GM19468 (cell line): ENCODE measurements at regions not wholly inside any gene's neighbourhood (a gene's known extent, or its start where the extent isn't known, plus 50 kb on each side); places are given as distances from the start of the nearest gene placed in this dataset.
"Not testable (repeated sequence)": the region's sequence is repeated elsewhere in the genome, so short reads cannot be mapped to it uniquely, and the experiment has no call there.

Source experiments
- ATAC-seq: cut with Tn5 transposase; IDR thresholded peaks from one replicate; pipeline ENCODE4 v1.9.1; 2021; ENCODE audit warnings: mild to moderate bottlenecking, moderate library complexity, moderate number of reproducible peaks; ENCODE audit not compliant: unreplicated experiment; ENCODE audit errors: extremely low read depth

GRCh38 chr4:173735049-173735448 is 205.0 kb upstream of the HAND2 start:
- no peak for ATAC-seq

DNA sequence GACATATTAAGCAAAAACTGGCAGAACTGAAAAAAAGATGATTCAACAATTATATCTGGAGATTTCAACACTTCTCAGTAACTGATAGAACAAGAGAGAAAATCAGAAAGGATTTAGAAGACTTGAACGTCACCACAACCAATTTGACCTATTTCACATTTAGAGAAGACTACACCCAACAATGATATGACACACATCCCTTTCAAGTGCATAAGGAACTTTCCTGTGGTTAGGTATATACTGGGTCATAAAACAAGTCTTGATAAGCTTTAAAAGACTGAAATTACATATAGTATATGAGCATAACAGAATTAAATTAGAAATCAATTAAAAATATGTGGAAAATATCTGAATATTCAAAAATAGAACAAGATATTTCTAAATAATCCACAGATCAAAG is 201.2 kb upstream of the HAND2 start:
- ATAC-seq = no peak

DNA sequence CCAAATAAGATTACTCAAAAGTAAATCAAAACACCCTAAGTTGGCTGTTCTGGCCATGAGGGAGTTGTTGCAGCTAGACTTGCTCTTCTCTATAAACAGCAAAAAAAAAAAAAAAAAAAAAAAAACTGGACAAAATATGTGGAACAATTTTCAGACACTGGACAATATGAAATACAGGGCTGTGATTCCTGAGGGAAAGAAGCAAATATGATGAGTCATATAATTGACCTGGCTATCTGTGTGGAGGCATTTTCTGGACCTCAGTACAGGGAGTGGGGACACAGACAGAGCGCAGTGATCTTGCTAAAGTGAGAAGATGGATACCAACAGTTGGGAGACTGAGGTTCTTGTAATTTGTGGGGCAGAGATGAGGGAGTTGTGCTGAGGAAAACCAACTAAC is 192.0 kb upstream of the HAND2 start:
- ATAC-seq = no peak

- ATAC-seq = not testable (repeated sequence)
Observed at GRCh38 chr4:173718504-173718903, 188.5 kb upstream of the HAND2 start.

GRCh38 chr4:173717581-173717980 is 187.6 kb upstream of the HAND2 start:
- ATAC-seq = no peak

- no peak for ATAC-seq
Observed at GRCh38 chr4:173714456-173714855, 184.4 kb upstream of the HAND2 start.

GRCh38 chr4:173713026-173713425 is 183.0 kb upstream of the HAND2 start:
- ATAC-seq = no peak

DNA sequence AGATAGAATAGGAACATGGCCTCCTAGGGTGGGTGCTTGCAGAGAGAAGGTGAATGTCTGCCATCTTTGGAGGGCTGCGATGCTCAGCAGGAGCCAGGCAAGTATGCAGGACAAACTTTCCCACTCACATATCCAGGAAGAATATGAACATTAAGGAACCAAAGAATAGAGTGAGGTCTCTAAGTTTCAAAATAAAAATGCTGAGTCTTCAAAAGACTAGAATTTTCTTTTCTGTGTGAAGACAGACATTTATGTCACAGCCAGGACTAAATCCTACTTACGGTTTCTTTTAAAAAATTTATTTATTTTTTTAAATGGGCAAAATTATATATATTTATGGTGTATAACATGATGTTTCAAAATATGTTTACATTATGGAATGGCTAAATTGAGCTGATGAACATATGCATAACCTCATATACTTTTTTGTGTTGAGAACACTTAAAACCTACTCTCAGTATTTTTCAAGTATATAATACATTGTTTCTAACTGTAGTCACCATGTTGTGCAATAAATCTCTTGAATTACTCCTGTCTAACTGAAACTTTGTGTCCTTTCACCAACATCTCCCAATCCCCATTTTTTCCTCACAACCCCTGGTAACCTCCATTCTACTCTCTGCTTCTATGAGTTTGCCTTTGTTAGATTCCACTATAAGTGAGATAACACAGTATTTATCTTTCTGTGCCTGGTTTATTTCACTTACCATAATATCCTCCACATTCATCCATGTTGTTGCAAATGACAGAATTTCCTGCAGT is 177.8 kb upstream of the HAND2 start:
- no peak for ATAC-seq

DNA sequence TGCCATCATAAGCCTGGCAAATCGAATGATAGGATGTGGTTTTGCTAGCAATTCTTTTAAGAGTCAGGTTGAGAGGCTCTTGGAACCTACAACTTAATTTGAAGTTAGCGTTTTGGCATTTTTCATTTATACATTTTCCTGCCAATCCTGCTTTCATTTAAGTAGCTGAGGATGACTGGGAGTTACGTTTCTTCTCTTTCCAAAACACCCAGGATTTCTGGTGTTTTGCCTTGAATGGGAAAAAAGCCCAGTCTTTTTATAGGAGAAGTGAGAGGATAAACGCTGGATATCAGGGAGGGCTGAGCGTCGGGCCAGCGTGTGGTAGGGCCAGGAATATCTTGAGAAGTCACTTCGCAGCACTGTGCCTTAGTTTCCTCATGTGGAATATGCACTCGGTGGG is 174.2 kb upstream of the HAND2 start:
- no peak for ATAC-seq

DNA sequence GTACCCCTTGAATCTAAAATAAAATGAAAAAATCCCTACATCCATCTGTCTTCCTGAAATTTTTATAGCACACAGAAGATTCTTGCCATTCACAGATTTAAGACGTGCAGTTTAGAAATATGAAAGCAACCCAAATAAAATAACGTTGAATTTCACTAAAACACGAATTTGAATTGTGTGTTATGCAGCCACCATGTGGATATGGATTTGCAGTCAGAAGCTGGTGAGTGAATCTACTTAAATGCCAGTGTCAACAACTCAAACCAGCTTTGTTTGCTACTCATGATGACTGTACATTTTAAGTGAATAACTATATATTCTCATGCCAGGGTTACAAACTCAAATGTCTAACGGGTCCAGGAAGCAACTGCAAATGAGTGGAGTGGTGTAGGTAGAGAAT is 173.0 kb upstream of the HAND2 start:
- no peak for ATAC-seq

GRCh38 chr4:173700650-173701049 is 170.6 kb upstream of the HAND2 start:
- no peak for ATAC-seq

GRCh38 chr4:173699841-173700475 is 169.9 kb upstream of the HAND2 start:
- ATAC-seq = no peak

DNA sequence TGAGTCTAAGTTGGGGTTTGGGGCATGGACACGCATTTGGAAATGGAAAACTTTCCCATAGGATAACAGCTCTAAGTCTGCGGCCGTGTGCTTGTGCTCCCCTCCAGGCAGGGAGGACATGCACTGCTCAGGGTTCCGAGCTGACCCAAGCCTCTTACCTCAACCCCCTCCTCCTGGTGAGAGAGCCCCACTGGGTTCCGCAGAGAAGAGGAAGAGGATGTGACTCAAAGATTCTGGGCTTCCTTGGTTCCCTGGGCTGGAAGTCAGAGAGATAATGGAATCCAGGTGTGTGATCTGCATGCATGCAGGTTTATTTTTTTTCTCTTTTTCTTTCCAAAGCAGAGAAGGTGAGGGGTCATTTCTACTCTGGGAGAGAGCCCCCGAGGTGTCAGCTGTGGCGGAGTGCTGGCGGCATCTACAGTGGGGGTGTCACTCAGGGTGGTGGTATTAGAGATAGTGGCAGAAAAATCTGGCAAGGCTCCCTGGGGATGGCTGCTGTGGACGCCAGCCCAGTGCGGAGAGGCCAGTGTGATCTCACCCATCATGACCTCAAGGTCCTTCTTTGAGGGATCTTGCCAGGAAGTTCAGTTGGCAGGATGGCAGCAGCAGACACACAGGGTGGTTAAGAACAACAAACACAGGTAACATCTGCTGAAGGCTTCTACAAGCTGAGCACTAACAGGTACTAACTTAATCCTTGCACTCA is 168.7 kb upstream of the HAND2 start:
- no peak for ATAC-seq

DNA sequence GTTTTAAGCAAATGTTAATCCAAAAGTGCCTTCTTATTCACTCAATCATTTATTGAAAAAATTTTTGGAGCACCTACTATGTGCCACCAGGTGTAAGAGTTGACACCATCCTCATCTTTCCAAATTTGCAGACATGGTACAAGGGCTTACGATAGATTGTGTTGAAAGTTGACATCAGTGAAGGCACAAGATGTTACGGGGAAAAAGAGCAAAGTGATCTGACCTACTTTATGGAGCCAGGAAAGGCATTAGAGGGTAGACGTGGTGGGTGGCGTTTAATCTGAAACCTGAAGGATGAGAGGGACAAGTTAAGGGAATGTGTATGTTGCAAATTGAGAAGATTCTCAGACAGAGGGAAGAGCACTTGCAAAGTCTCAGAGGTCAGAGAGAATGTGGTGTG is 167.8 kb upstream of the HAND2 start:
- no peak for ATAC-seq

DNA sequence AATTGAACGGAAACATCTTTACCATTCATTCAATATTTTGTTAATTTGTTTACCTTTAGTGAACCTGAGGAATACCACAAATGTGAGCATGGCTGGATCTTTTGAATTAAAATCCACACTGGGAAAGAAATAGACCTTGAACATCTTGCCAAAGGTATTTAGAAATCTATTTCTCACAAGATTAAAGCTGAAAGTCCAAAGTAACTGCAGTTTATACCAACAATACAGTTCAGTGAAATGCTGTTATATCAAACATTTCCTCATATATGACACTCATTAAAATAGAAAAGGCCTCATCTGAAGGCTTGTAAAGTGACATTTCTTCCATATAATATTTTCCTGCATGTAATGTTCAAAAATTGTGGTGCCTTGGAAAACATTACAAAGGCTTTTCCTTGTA is 166.5 kb upstream of the HAND2 start:
- no peak for ATAC-seq

- ATAC-seq = no peak
Observed at GRCh38 chr4:173696011-173696410, 166.0 kb upstream of the HAND2 start.

DNA sequence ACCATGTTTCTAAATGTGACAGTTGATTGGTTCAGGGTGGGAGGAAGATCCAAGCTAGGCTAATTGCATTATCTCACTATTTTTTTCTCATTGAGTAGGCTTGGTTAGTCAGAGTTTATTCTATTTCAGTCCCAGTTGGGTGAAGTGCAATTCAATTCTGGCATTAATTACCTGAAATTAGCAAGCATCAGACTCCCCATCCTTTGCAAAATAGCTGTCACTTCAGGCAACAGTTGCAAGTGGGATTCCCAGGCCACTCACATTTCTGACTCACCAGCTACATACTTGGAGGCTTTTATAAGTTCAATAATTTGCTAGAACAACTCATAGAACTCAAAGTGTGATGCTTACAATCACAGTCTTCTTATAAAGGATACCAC is 155.8 kb upstream of the HAND2 start:
- no peak for ATAC-seq

DNA sequence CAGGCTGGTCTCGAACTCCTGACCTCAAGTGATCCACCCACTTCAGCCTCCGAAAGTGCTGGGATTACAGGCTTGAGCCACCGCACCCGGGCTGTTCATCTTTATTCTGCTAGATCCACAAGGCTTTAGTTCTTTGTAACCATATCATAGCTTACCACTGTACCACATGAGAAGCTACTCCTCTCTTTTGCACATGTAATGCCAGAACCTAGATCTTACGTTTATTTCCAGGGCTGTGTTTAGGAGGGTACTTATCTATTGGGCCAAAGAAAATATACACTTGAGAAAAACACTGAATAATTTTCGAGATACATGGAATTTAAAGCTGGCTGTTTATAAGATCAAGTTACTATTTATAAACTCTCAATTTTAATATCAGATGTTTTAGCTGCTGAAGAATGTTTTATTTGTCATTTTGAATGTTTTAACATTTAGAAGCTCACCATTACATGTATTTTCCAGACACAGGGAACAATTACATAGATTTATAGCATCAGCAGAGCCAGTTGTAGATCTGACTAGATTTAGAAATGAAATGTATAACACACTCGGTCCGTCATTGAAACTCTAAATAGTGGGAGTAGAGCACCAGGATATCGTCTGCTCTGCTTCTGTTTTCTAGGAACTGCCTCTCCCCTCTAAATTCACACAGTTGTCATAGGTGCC is 155.3 kb upstream of the HAND2 start:
- ATAC-seq = no peak

- no peak for ATAC-seq
Observed at GRCh38 chr4:173684223-173684622, 154.2 kb upstream of the HAND2 start.

DNA sequence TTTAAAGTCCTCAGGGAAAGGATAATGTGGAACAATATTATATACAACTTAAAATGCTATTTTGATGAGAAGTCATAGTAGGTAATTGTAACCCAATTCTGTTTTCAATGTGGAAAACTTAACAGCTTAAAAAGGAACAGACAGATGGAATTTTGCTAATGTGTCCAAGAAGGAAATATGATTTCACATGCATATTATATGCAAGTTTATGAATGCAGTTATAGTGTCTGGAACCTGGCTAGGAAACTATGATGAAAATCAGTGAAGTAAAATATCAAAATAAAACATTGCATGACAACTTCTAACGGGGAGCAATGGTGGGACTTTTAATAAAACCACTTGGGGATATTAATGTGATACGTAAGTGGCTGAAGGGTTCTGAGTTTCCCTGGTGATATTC is 152.6 kb upstream of the HAND2 start:
- ATAC-seq = no peak

DNA sequence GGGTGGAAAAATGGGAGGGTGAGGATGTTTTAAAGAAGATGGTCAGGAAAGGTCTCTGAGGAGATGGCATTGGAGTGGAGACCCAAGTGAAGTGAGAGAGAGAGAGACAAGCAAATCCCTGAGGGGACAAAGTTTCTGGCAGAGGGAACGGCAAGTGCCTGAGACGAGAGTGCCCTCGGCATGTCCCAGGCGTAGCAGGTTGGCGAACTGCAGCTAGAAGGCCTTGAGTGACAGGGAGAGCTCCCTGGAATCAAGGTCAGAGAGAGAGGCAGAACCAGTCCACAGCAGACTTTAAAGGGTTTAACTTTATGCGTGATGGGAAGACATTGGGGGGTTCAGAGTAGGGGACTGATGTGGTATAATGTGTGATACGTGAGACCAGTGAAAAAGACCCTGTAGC is 150.2 kb upstream of the HAND2 start:
- no peak for ATAC-seq
